Ascending aorta (tissue), 2 donors: ENCODE measurements at regions not wholly inside any gene's neighbourhood (a gene's known extent, or its start where the extent isn't known, plus 50 kb on each side); places are given as distances from the start of the nearest gene placed in this dataset.

ENCODE experiments used
- DNase-seq, 2 donors: peaks; one replicate each; pipeline ENCODE4 v3.0.0-alpha.2; 2019; ENCODE audit warnings: low spot score in 2 of 2
- H3K27ac ChIP-seq, 2 donors: fragments of 200-600 bp; sonication (generic); one replicate each; pipeline ENCODE4 v1.5.1; 2016 to 2017; ENCODE audit warnings: mild to moderate bottlenecking in 1 of 2
- H3K27me3 ChIP-seq: fragments of 200-600 bp; sonication (generic); one replicate; pipeline ENCODE4 v1.5.1; 2017
- H3K36me3 ChIP-seq, 2 donors: fragments of 200-600 bp; sonication (generic); one replicate each; pipeline ENCODE4 v1.5.1; 2016
- H3K4me1 ChIP-seq, 2 donors: fragments of 200-600 bp; sonication (generic); one replicate each; pipeline ENCODE4 v1.5.1; 2016 to 2017; ENCODE audit warnings: mild to moderate bottlenecking in 1 of 2
- H3K4me3 ChIP-seq, 2 donors: fragments of 200-600 bp; sonication (generic); one replicate each; pipeline ENCODE4 v1.5.1; 2016 to 2017; ENCODE audit warnings: mild to moderate bottlenecking in 1 of 2
- H3K9me3 ChIP-seq, 2 donors: fragments of 200-600 bp; sonication (generic); one replicate each; pipeline ENCODE4 v1.5.1; 2016
- CTCF ChIP-seq, 3 experiments: fragments of 200-600 bp in 2 of 3; fragments of 450-650 bp in 1 of 3; sonication (generic) in 2 of 3; IDR thresholded peaks; one replicate each; pipeline ENCODE4 v1.5.1; 2016 to 2019; ENCODE audit warnings: antibody characterized with exemption in 3 of 3, mild to moderate bottlenecking in 1 of 3, moderate library complexity in 1 of 3
- intact Hi-C: fragments of 100-400 bp; cut with DNase I; formaldehyde crosslinking; loops from one replicate; pipeline ENCODE4 v1.15.1; 2023

GRCh38 chr1:34648501-34648900 lies 106.3 kb upstream of the GJB5 start:
- intact Hi-C loops = no loop called here

GRCh38 chr1:34650090-34650489 lies 104.8 kb upstream of the GJB5 start:
- H3K4me3 ChIP-seq = no peak overlapping the region
- no peaks in the 10 kb centered on the region for H3K27me3 ChIP-seq
- H3K9me3 ChIP-seq = no peaks in the 10 kb centered on the region
- intact Hi-C loops = no loop called here
- TF ChIP-seq CTCF (IDR thresholded peaks at IDR 0.05) = no peak
- DNase-seq = no peak
- no peak overlapping the region for H3K27ac ChIP-seq
- no peaks in the 10 kb centered on the region for H3K4me1 ChIP-seq
- no peaks in the 10 kb centered on the region for H3K36me3 ChIP-seq

More at GRCh38 chr1:34648501-34648900, 106.3 kb upstream of the GJB5 start:
- no peaks in the 10 kb centered on the region for H3K36me3 ChIP-seq
- no peak overlapping the region for H3K4me3 ChIP-seq
- H3K27me3 ChIP-seq = no peaks in the 10 kb centered on the region
- no peak for DNase-seq
- H3K27ac ChIP-seq = no peak overlapping the region
- no peaks in the 10 kb centered on the region for H3K4me1 ChIP-seq
- TF ChIP-seq CTCF (IDR thresholded peaks at IDR 0.05) = no peak
- no peaks in the 10 kb centered on the region for H3K9me3 ChIP-seq

- no peak overlapping the region for H3K4me3 ChIP-seq
- no peaks in the 10 kb centered on the region for H3K4me1 ChIP-seq
- no peak for TF ChIP-seq CTCF (IDR thresholded peaks at IDR 0.05)
- no peaks in the 10 kb centered on the region for H3K27me3 ChIP-seq
- DNase-seq = no peak
- no peaks in the 10 kb centered on the region for H3K36me3 ChIP-seq
- no peak overlapping the region for H3K27ac ChIP-seq
- H3K9me3 ChIP-seq = no peaks in the 10 kb centered on the region
- intact Hi-C loops = no loop called here
Measured at GRCh38 chr1:34650800-34651199, 104.0 kb upstream of the GJB5 start.

GRCh38 chr1:34653110-34653509 lies 101.7 kb upstream of the GJB5 start:
- intact Hi-C loops = no loop called here
- no peak for TF ChIP-seq CTCF (IDR thresholded peaks at IDR 0.05)
- no peak for DNase-seq

GRCh38 chr1:34655206-34655874 lies 99.5 kb upstream of the GJB5 start:
- no peak for TF ChIP-seq CTCF (IDR thresholded peaks at IDR 0.05)
- no peaks in the 10 kb centered on the region for H3K27me3 ChIP-seq
- no peak overlapping the region for H3K27ac ChIP-seq
- no peaks in the 10 kb centered on the region for H3K9me3 ChIP-seq
- DNase-seq = no peak
- intact Hi-C loops = no loop called here
- no peaks in the 10 kb centered on the region for H3K4me1 ChIP-seq
- H3K4me3 ChIP-seq = no peak overlapping the region
- H3K36me3 ChIP-seq = no peaks in the 10 kb centered on the region

More at GRCh38 chr1:34653110-34653509, 101.7 kb upstream of the GJB5 start:
- Histone ChIP-seq H3K4me3 (no peak overlapping the region), H3K27ac (no peak overlapping the region), H3K9me3 (no peaks in the 10 kb centered on the region), H3K36me3 (no peaks in the 10 kb centered on the region), H3K4me1 (no peaks in the 10 kb centered on the region), H3K27me3 (no peaks in the 10 kb centered on the region)

GRCh38 chr1:34655875-34656240 lies 99.0 kb upstream of the GJB5 start:
- Histone ChIP-seq H3K36me3 (no peaks in the 10 kb centered on the region), H3K27me3 (no peaks in the 10 kb centered on the region), H3K4me1 (no peaks in the 10 kb centered on the region), H3K27ac (no peak overlapping the region), H3K4me3 (no peak overlapping the region), H3K9me3 (no peaks in the 10 kb centered on the region)
- intact Hi-C loops = no loop called here
- TF ChIP-seq CTCF (IDR thresholded peaks at IDR 0.05) = no peak
- DNase-seq = no peak
